Skin of body (tissue), 1 donor: ENCODE measurements at regions not wholly inside any gene's neighbourhood (a gene's known extent, or its start where the extent isn't known, plus 50 kb on each side); places are given as distances from the start of the nearest gene placed in this dataset.
"Not testable (repeated sequence)": the region's sequence is repeated elsewhere in the genome, so short reads cannot be mapped to it uniquely, and the experiment has no call there.

Source experiments
- DNase-seq: peaks from one replicate; lab custom pipeline; 2025; lab: John Stamatoyannopoulos, UW

GRCh38 chr2:109669731-109670130 is 55.6 kb downstream of the SOWAHC start:
- DNase-seq = no peak

- DNase-seq = no peak
Measured at GRCh38 chr2:109670556-109671411, 56.6 kb downstream of the SOWAHC start.

- DNase-seq = no peak
Measured at GRCh38 chr2:109674894-109675534, 60.9 kb downstream of the SOWAHC start.

- no peak for DNase-seq
Measured at GRCh38 chr2:109675666-109676345, 61.6 kb downstream of the SOWAHC start.

- DNase-seq = no peak
Measured at GRCh38 chr2:109676346-109676902, 62.3 kb downstream of the SOWAHC start.

- DNase-seq = not testable (repeated sequence)
Measured at GRCh38 chr2:109677121-109677731, 63.1 kb downstream of the SOWAHC start.

- DNase-seq = no peak
Measured at GRCh38 chr2:109677835-109678580, 63.8 kb downstream of the SOWAHC start.

- not testable (repeated sequence) for DNase-seq
Measured at GRCh38 chr2:109678724-109679201, 64.6 kb downstream of the SOWAHC start.

- DNase-seq = no peak
Measured at GRCh38 chr2:109679225-109679624, 65.1 kb downstream of the SOWAHC start.

- no peak for DNase-seq
Measured at GRCh38 chr2:109679626-109680025, 65.5 kb downstream of the SOWAHC start.

- DNase-seq = no peak
Measured at GRCh38 chr2:109680523-109681297, 66.5 kb downstream of the SOWAHC start.

- no peak for DNase-seq
Measured at GRCh38 chr2:109681633-109682380, 67.6 kb downstream of the SOWAHC start.

GRCh38 chr2:109683452-109683851 is 69.3 kb downstream of the SOWAHC start:
- no peak for DNase-seq

GRCh38 chr2:109685453-109685852 is 71.3 kb downstream of the SOWAHC start:
- DNase-seq = no peak

GRCh38 chr2:109686921-109687320 is 72.8 kb downstream of the SOWAHC start:
- no peak for DNase-seq

- peak; percentile 89 for DNase-seq
Measured at GRCh38 chr2:109689182-109689930, 75.2 kb downstream of the SOWAHC start.

GRCh38 chr2:109689973-109690372 is 75.8 kb downstream of the SOWAHC start:
- no peak for DNase-seq

GRCh38 chr2:109690457-109690821 is 76.3 kb downstream of the SOWAHC start:
- DNase-seq = no peak
